ENCODE measurements at regions not wholly inside any gene's neighbourhood (a gene's known extent, or its start where the extent isn't known, plus 50 kb on each side); places are given as distances from the start of the nearest gene placed in this dataset.

GRCh38 chr13:22979952-22980351 lies 200.8 kb upstream of the SGCG start:
- no peak for TF ChIP-seq CTCF (IDR thresholded peaks at IDR 0.05; ENCODE audit: low read depth, low read length)
- TF ChIP-seq MYC (IDR thresholded peaks at IDR 0.05; ENCODE audit: low read depth, low read length), result no peak
- no peak for TF ChIP-seq MAX (IDR thresholded peaks at IDR 0.05; ENCODE audit: low read depth, low read length)
- no peak for TF ChIP-seq POLR2A (IDR thresholded peaks at IDR 0.05; ENCODE audit: extremely low read depth, insufficient read length)
- no peak overlapping the region for H3K4me3 ChIP-seq (ENCODE audit: low read depth, low read length)
- no peak for DNase-seq (ENCODE audit: low read depth)

GRCh38 chr13:22980936-22981335 lies 199.8 kb upstream of the SGCG start:
- no peak for DNase-seq (ENCODE audit: low read depth)
- TF ChIP-seq CTCF (IDR thresholded peaks at IDR 0.05; ENCODE audit: low read depth, low read length) (no peak), MYC (IDR thresholded peaks at IDR 0.05; ENCODE audit: low read depth, low read length) (no peak), POLR2A (IDR thresholded peaks at IDR 0.05; ENCODE audit: extremely low read depth, insufficient read length) (no peak), MAX (IDR thresholded peaks at IDR 0.05; ENCODE audit: low read depth, low read length) (no peak)
- H3K4me3 ChIP-seq (ENCODE audit: low read depth, low read length), result no peak overlapping the region

- TF ChIP-seq MYC (IDR thresholded peaks at IDR 0.05; ENCODE audit: low read depth, low read length), result no peak
- TF ChIP-seq MAX (IDR thresholded peaks at IDR 0.05; ENCODE audit: low read depth, low read length), result no peak
- no peak for TF ChIP-seq POLR2A (IDR thresholded peaks at IDR 0.05; ENCODE audit: extremely low read depth, insufficient read length)
- no peak for TF ChIP-seq CTCF (IDR thresholded peaks at IDR 0.05; ENCODE audit: low read depth, low read length)
- H3K4me3 ChIP-seq (ENCODE audit: low read depth, low read length), result no peak overlapping the region
- no peak for DNase-seq (ENCODE audit: low read depth)
Observed at GRCh38 chr13:22993148-22993547, 187.6 kb upstream of the SGCG start.

GRCh38 chr13:23003446-23003845 lies 177.3 kb upstream of the SGCG start:
- H3K4me3 ChIP-seq (ENCODE audit: low read depth, low read length), result no peak overlapping the region
- DNase-seq (ENCODE audit: low read depth), result no peak
- TF ChIP-seq MAX (IDR thresholded peaks at IDR 0.05; ENCODE audit: low read depth, low read length) (no peak), MYC (IDR thresholded peaks at IDR 0.05; ENCODE audit: low read depth, low read length) (no peak), CTCF (IDR thresholded peaks at IDR 0.05; ENCODE audit: low read depth, low read length) (no peak), POLR2A (IDR thresholded peaks at IDR 0.05; ENCODE audit: extremely low read depth, insufficient read length) (no peak)

- no peak for TF ChIP-seq MAX (IDR thresholded peaks at IDR 0.05; ENCODE audit: low read depth, low read length)
- TF ChIP-seq POLR2A (IDR thresholded peaks at IDR 0.05; ENCODE audit: extremely low read depth, insufficient read length), result no peak
- TF ChIP-seq MYC (IDR thresholded peaks at IDR 0.05; ENCODE audit: low read depth, low read length), result no peak
- no peak for TF ChIP-seq CTCF (IDR thresholded peaks at IDR 0.05; ENCODE audit: low read depth, low read length)
- no peak for DNase-seq (ENCODE audit: low read depth)
- H3K4me3 ChIP-seq (ENCODE audit: low read depth, low read length), result no peak overlapping the region
Observed at GRCh38 chr13:23007426-23007825, 173.4 kb upstream of the SGCG start.

- no peak for DNase-seq (ENCODE audit: low read depth)
- TF ChIP-seq MYC (IDR thresholded peaks at IDR 0.05; ENCODE audit: low read depth, low read length) (no peak), POLR2A (IDR thresholded peaks at IDR 0.05; ENCODE audit: extremely low read depth, insufficient read length) (no peak), CTCF (IDR thresholded peaks at IDR 0.05; ENCODE audit: low read depth, low read length) (no peak), MAX (IDR thresholded peaks at IDR 0.05; ENCODE audit: low read depth, low read length) (no peak)
Observed at GRCh38 chr13:23018143-23018542, 162.6 kb upstream of the SGCG start.

More at GRCh38 chr13:23018143-23018542, 162.6 kb upstream of the SGCG start:
- H3K4me3 ChIP-seq (ENCODE audit: low read depth, low read length), result no peak overlapping the region
